HepG2 (cell line): ENCODE measurements at regions not wholly inside any gene's neighbourhood (a gene's known extent, or its start where the extent isn't known, plus 50 kb on each side); places are given as distances from the start of the nearest gene placed in this dataset.

ENCODE experiments used
- ATM ChIP-seq: fragments of 450-650 bp; IDR thresholded peaks from 2 replicates; pipeline ENCODE4 v1.7.1; 2017; ENCODE audit warnings: mild to moderate bottlenecking, borderline replicate concordance
- ELF1 ChIP-seq: sonication (generic); formaldehyde crosslinking; IDR thresholded peaks from 2 replicates; pipeline ENCODE4 v1.4.0; 2020; ENCODE audit warnings: missing genetic modification reagents
- HMG20A ChIP-seq: IDR thresholded peaks from 2 replicates; pipeline ENCODE4 v1.6.1; 2016; ENCODE audit warnings: borderline replicate concordance
- HNRNPUL1 ChIP-seq: fragments of 200-400 bp; formaldehyde crosslinking; IDR thresholded peaks from 2 replicates; pipeline ENCODE4 v1.6.1; 2017; ENCODE audit warnings: low read depth, mild to moderate bottlenecking, low read length, moderate library complexity
- KDM2A ChIP-seq: sonication (generic); formaldehyde crosslinking; IDR thresholded peaks from 2 replicates; pipeline ENCODE4 v1.4.0; 2020; ENCODE audit warnings: low read depth, missing genetic modification reagents, borderline replicate concordance
- NFAT5 ChIP-seq: sonication (generic); formaldehyde crosslinking; IDR thresholded peaks from 2 replicates; pipeline ENCODE4 v1.4.0; 2020; ENCODE audit warnings: missing genetic modification reagents
- PAXIP1 ChIP-seq: sonication (generic); formaldehyde crosslinking; conservative IDR thresholded peaks from 2 replicates; pipeline ENCODE4 v1.4.0; 2020; ENCODE audit warnings: mild to moderate bottlenecking, missing genetic modification reagents, moderate library complexity
- SOX13 ChIP-seq, 3 experiments: fragments of 450-650 bp in 1 of 3; sonication (generic) in 1 of 3; formaldehyde crosslinking in 1 of 3; IDR thresholded peaks in 2 of 3; conservative IDR thresholded peaks in 1 of 3; 2 replicates each; pipeline versions ENCODE4 v1.5.0 to v1.6.1; 2016 to 2020; ENCODE audit warnings: antibody characterized with exemption in 1 of 3, mild to moderate bottlenecking in 1 of 3, missing compliant biosample characterization in 1 of 3, missing genetic modification reagents in 1 of 3, moderate library complexity in 1 of 3
- ZBTB46 ChIP-seq: sonication (generic); formaldehyde crosslinking; IDR thresholded peaks from 2 replicates; pipeline ENCODE4 v1.4.0; 2020; ENCODE audit warnings: mild to moderate bottlenecking, missing genetic modification reagents, borderline replicate concordance
- ZC3H13 ChIP-seq: sonication (generic); formaldehyde crosslinking; IDR thresholded peaks from 2 replicates; pipeline ENCODE4 v1.8.1; 2023; ENCODE audit warnings: mild to moderate bottlenecking, missing genetic modification reagents, moderate library complexity
- ZKSCAN5 ChIP-seq: sonication (generic); formaldehyde crosslinking; IDR thresholded peaks from 2 replicates; pipeline ENCODE4 v1.5.1; 2020; ENCODE audit warnings: mild to moderate bottlenecking, missing genetic modification reagents
- ZNF558 ChIP-seq: sonication (generic); formaldehyde crosslinking; IDR thresholded peaks from 2 replicates; pipeline ENCODE4 v1.9.0; 2022; ENCODE audit warnings: mild to moderate bottlenecking, missing genetic modification reagents, borderline replicate concordance
- ZNF75D ChIP-seq: sonication (generic); formaldehyde crosslinking; IDR thresholded peaks from 2 replicates; pipeline ENCODE4 v1.8.1; 2023; ENCODE audit warnings: missing genetic modification reagents, mild to moderate bottlenecking, borderline replicate concordance
- TF ChIP-seq, protein P1 (sequence below): sonication (generic); formaldehyde crosslinking; IDR thresholded peaks from 2 replicates; pipeline ENCODE4 v1.5.0; 2020; ENCODE audit warnings: missing genetic modification reagents

GRCh38 chr16:80407265-80407987, 133.4 kb upstream of the DYNLRB2 start (continued):
- TF ChIP-seq, protein P1, sequence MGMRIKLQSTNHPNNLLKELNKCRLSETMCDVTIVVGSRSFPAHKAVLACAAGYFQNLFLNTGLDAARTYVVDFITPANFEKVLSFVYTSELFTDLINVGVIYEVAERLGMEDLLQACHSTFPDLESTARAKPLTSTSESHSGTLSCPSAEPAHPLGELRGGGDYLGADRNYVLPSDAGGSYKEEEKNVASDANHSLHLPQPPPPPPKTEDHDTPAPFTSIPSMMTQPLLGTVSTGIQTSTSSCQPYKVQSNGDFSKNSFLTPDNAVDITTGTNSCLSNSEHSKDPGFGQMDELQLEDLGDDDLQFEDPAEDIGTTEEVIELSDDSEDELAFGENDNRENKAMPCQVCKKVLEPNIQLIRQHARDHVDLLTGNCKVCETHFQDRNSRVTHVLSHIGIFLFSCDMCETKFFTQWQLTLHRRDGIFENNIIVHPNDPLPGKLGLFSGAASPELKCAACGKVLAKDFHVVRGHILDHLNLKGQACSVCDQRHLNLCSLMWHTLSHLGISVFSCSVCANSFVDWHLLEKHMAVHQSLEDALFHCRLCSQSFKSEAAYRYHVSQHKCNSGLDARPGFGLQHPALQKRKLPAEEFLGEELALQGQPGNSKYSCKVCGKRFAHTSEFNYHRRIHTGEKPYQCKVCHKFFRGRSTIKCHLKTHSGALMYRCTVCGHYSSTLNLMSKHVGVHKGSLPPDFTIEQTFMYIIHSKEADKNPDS (CRISPR knock-in tag) = peak; percentile 64; the same call in 1 of the 2 replicates
- no peak for TF ChIP-seq ZNF75D
- TF ChIP-seq ELF1 (CRISPR knock-in tag) = no peak
- peak; percentile 66 for TF ChIP-seq SOX13 (IDR thresholded peaks at IDR 0.05)
- TF ChIP-seq SOX13 (CRISPR knock-in tag; conservative IDR thresholded peaks at IDR 0.05 in 1 of 2, IDR thresholded peaks at IDR 0.05 in 1 of 2) = peak in 1 of 2 experiments; percentile 90; a peak in 2 of 4 replicates
- TF ChIP-seq NFAT5 (CRISPR knock-in tag) = no peak
- no peak for TF ChIP-seq ZC3H13
- peak; percentile 35; the same call in 1 of the 2 replicates for TF ChIP-seq HMG20A (CRISPR knock-in tag)
- TF ChIP-seq ZKSCAN5 = no peak
- TF ChIP-seq ATM = no peak
- 0 out of 2 replicates have a peak, but pooled peaks have one; percentile 28 for TF ChIP-seq HNRNPUL1
- TF ChIP-seq KDM2A (CRISPR knock-in tag) = no peak
- TF ChIP-seq ZBTB46 = no peak
- peak; percentile 99 for TF ChIP-seq PAXIP1 (CRISPR knock-in tag)
- no peak for TF ChIP-seq ZNF558 (CRISPR knock-in tag)
